ENCODE measurements at regions not wholly inside any gene's neighbourhood (a gene's known extent, or its start where the extent isn't known, plus 50 kb on each side); places are given as distances from the start of the nearest gene placed in this dataset.
"Not testable (repeated sequence)": the region's sequence is repeated elsewhere in the genome, so short reads cannot be mapped to it uniquely, and the experiment has no call there.

DNA sequence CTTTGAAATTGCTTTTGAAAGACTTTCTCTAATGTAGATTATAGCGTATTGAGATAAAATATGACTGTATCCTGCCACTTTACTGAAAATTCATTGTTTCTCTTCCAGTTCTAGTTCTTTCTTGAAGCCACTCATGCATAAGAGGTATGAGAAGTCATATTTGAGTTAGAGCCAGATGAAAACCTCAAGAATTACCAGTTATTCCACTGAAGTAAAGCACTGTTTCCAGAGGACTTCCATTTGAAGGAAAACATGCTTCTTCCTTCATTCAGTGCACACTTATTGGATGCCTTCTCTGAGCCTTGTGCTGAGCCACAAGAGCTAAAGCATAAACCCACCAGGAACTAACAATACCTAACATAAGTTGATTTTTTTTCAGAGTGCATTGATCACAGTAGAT lies 513.4 kb downstream of the ZNF385D start:
- no peak for DNase-seq

GRCh38 chr3:21235491-21235890 lies 515.5 kb downstream of the ZNF385D start:
- no peak for DNase-seq

DNA sequence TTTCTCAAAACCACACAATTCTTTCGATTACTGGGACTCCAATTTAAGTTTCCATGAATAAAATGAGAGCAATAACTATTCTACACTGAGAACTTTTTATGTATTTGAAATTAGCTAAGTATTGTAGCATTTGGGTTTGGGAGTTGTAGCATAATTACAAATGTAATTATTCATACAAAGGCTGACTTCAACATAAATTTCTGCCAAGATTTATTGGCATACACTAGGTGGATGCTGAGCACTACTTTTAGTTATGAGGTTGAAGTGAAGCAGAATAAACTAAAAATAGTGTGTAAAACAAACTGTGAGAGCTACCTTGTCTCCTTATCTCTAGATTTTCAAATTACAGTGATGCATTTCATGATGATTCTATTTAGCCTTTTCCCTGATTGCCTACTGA lies 516.1 kb downstream of the ZNF385D start:
- DNase-seq, result no peak

DNA sequence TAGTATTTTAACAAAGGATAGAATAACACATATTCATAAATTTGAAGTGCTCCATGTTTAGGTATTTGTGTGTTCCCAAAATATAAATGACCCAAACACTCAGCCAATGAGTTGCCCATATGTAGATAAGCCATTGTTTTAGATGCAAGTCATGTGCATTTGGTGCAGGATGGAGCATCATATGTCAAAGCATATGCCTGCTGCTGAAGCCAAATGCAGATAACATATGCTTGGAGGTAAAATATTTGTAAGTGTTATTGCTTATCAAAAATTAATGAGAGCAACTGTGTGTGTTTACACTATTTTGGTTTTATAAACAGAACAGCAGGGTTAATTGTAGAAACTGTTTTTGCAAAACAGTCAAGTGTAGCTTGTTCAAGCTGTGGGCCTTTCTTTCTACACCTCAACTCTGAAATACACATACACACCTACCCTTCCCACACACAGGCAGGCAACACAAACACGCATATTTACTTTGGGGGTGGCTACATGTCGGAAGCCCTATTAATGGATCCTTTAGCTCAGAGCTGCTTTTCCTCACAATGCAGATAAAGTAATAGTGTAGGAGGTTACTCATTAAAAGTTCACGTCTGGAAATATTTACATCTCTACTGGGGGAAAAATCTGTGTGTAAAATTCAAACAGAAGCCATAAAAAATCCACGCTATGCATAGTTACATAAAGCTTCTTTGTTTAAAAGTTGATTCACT lies 521.4 kb downstream of the ZNF385D start:
- no peak for DNase-seq

DNA sequence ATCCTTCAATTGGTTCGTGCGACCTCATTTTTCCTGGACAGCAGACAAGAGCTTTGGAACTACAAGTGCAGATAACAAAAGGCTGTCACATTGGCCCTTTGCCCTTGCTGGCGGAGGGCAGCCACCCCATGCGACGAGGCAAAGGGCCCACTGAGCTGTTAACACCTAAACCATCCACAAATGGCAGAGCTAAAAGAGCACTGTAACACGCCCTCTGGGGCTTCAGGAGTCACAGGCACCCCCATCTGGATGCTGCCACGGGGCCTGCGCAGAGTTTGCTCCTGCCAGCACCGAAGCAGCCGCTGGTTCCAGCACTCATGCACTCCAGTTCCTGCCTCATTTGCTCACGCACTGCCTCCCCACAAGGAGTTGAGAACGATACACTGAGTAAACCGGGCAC lies 524.9 kb downstream of the ZNF385D start:
- no peak for DNase-seq

DNA sequence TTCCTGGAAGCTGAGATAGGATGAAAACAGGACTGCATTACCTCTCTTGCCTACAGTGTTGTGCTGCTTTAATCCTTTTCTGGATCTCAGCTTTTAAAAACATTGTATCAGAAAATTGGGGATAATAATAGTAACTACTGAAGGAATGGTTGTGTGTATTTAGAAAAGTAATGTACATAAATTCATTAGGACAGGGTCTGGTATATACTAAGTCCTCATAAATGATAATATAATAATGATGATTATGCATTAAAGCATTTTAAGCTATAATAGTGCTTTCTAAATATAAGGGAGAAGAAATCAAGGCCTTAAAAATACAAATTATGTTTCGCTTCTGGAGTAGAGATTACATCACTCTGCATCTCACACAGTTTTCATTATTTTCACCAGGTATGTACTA lies 530.1 kb downstream of the ZNF385D start:
- no peak for DNase-seq

- DNase-seq, result no peak
These were observed 534.4 kb downstream of the ZNF385D start for GRCh38 chr3:21216598-21216997.

DNA sequence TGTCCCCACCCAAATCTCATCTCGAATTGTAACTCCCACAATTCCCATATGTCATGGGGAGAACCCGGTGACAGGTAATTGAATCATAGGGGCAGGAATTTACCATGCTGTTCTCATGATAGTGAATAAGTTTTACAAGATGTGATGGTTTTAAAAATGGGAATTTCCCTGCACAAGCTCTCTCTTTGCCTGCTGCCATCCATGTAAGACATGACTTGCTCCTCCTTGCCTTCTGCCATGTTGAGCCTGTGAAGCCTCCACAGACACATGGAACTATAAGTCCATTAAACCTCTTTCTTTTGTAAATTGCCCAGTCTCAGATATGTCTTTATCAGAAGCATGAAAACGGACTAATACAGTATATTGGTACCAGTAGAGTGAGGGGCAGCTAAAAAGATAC lies 546.9 kb downstream of the ZNF385D start:
- DNase-seq, result not testable (repeated sequence)

DNA sequence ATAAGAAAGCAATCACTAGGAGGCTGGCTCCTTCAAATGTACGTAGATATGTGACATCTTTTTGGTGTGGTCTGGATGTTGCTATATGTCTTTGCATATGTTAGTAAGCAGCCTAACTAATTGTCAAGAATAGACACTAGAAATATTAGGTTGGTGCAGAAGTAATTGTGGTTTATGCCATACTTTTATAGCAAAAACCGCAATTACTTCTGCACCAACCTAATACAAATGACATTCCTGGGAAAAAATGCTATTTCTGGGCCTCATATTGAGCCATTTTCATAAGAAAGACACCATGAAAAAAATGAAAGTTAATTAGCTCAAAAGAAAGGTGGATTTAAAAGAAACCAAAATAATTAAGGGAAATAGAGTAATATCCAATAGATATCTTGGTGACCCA lies 555.8 kb downstream of the ZNF385D start:
- no peak for DNase-seq

GRCh38 chr3:21194036-21194435 lies 557.0 kb downstream of the ZNF385D start:
- not testable (repeated sequence) for DNase-seq

- no peak for DNase-seq
These were observed 562.6 kb downstream of the ZNF385D start for GRCh38 chr3:21188459-21188858.

DNA sequence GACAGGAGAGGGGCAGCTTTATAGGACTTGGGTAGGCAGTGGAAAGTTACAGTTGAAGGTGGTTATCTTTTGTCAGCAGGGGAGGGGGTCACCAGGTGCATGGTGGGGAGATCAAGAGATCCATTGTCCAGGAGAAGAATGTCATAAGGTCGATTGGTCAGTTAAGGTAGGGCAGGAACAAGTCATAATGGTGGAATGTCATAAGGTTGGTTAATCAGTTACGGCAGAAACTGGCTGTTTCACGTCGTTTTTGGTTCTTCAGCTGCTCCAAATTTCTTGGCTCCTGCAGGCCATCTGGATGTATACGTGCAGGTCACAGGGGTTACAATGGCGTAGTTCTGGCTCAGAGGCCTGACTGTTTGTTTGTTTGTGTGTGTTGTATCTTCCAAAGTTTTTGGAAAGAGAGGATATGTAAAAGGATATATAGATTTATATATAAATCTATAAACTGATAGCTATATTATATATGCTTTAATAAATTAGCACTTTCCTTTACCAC lies 565.1 kb downstream of the ZNF385D start:
- no peak for DNase-seq

GRCh38 chr3:21174461-21174860 lies 576.5 kb downstream of the ZNF385D start:
- DNase-seq, result no peak

GRCh38 chr3:21170964-21171363 lies 580.0 kb downstream of the ZNF385D start:
- peak; percentile 11 for DNase-seq

GRCh38 chr3:21169948-21170347 lies 581.1 kb downstream of the ZNF385D start:
- no peak for DNase-seq

- DNase-seq, result no peak
These were observed 582.5 kb downstream of the ZNF385D start for GRCh38 chr3:21168471-21168870.

GRCh38 chr3:21163956-21164355 lies 587.1 kb downstream of the ZNF385D start:
- DNase-seq, result no peak

GRCh38 chr3:21159543-21159906 lies 591.5 kb downstream of the ZNF385D start:
- no peak for DNase-seq

- no peak for DNase-seq
These were observed 592.0 kb downstream of the ZNF385D start for GRCh38 chr3:21158861-21159542.

GRCh38 chr3:21154911-21155310 lies 596.1 kb downstream of the ZNF385D start:
- no peak for DNase-seq

GRCh38 chr3:21152555-21152954 lies 598.5 kb downstream of the ZNF385D start:
- no peak for DNase-seq

GRCh38 chr3:21142949-21143348 lies 608.1 kb downstream of the ZNF385D start:
- no peak for DNase-seq

DNA sequence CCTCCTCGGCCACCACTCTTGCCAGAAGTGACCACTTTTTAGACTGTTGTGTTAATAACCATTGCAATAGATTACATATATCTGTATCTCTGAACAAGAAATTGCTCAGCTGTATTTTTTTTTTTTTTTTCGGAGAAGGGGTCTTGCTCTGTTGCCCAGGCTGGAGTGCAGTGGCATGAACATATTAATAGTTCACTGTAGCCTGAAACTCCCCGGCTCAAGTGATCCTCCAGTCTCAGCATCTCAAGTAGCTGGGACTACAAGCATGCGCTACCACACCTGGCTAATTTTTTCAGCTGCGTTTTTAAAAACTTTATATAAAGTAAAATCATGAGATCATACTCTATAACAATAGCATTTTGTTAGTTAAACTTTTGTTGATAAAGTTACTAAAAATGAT lies 609.0 kb downstream of the ZNF385D start:
- no peak for DNase-seq

DNA sequence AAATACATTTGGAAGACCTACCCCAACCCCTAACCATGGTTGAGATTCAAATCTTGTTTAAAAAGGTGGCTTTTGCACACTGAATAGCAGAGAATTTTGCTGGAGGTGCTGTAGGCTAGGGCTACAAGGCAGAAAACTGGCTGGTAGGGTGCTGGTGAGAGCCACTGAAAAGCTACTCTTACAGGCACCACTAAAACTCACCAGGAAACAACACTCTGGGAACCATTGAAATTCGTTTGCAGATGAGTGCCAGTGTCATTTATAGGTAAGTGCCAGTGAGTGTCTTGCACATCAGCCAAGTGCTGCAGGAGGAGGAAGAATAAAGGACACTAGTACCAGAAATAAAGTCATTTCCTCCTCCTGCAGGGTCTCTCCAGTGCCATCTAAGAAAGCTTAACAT lies 610.2 kb downstream of the ZNF385D start:
- no peak for DNase-seq
